ENCODE measurements at regions not wholly inside any gene's neighbourhood (a gene's known extent, or its start where the extent isn't known, plus 50 kb on each side); places are given as distances from the start of the nearest gene placed in this dataset.

DNA sequence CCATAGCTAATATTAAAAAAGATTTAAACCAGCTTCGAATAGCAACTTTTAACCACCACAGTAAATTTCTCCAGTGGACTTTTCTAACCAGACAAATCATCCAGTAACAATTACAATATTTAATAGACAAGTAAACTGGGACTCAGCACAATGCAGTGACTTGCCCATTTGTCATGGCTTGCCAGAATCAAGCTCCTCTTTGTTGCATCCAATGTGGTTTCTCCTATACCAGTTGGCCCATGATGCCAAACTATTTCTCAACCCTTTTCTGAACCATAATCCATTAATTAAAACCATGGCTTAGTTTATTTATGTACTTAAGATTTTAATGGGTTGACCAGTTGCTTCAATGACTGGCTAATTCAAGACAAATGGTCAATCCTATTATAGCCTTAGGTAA lies 64.4 kb downstream of the DIO2 start:
- no peak for DNase-seq

DNA sequence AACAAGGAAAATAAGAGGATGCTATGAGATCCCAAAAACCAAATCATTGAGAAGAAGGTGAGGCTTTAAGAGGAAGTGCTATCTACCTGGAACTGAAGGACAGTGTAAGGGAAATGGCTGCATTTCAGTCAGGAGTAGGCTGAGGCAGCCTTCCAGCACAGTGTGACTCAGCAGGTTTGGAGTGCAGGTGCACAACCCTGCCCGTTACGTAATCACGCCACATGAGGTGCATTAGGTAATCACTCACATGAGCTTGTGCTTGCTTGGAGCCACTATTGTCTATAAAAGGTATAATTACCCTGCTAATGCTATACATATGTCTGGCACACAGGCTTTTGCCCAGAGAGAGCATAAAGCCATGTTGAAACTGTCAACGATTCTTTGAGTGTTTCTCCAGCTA lies 74.9 kb downstream of the DIO2 start:
- DNase-seq = peak; percentile 1

DNA sequence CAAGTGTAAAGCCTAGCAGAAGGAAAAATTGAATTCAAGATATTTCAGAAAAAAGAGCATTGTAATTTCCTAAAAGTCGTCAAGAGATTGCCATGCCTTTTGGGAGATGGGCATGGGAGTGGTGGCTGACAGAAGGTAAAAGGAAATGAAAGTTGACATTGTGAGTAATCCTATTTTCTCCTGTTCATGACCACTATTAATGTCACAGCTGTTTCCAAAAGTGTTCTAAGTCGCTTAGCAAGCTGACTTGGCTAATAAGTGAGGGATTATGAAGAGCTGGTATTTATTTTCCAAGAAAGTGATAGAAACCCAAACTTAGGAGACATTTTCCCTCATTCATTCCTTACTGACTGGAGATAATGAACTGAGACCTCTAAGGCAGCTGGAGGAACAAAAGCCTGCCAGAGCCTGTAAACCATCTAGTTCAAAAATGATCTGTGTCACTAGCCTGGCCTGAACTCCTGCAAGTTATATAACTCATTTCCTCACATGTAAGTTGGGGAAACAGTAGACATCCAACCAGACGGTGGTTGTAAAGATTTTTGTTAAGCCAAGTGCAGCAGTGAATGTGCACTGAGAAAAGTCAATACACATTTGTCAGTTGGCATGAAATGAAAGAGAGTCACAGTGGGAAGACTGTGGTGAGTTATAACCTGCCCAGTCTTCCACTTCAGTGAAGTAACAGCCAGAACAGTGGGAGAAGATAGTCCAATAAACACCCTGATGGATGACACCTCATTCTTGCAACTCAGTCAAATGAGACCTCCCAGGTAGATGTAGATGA lies 75.8 kb downstream of the DIO2 start:
- no peak for DNase-seq

DNA sequence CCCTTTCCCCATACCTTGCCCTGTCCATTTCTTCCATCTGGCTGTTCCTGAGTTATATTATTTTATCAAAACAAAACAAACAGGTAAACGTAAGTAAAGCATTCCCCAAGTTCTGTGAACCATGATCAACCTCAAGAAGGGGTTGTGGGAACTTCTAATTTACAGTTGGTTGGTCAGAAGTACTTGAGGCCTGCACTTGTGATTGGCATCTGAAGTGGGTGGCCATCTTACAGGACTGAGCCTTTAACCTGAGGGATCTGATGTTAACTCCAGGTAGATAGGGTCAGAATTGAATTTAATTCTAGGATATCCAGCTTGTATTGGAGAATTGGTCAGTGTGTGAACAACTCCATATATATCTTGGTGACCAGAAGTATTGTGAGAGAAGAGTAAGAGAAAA lies 77.0 kb downstream of the DIO2 start:
- DNase-seq = no peak

DNA sequence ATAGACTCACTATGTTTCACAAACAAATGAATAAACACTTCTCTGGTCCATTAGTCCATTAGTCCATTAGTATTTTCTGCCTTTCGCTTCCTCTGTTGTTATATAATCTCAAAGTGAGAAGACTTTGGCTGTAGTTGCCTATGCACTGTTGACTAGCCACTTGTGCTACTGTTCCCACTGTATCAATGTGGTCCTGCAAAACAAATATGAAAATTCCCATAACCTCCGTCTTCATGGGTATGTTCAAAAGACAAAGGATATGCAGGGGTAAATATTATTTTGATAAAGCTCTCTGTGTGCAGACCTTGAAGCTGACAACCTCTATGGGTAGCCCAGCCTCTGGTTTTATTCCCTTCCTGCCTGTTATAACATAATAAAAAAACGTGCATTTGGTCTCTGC lies 77.8 kb downstream of the DIO2 start:
- DNase-seq = no peak

DNA sequence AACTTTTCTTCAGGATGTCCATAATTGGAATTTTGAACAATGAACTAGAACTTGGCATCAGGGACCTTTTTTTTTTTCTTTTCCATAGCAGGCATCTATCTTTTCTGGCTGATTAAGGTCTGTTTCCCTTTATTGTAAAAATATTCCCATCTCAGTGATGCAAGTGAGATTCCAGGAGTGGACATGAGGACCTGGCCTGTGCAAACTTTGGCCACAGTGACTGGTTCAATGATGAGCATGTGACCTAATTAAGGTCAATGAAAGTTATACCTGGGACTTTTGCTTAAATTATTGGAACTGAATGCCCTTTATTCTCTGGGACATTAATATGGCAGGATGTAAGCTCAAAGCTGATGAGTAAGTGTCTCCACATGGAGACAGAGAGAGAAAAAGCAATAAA lies 83.8 kb downstream of the DIO2 start:
- DNase-seq = no peak

DNA sequence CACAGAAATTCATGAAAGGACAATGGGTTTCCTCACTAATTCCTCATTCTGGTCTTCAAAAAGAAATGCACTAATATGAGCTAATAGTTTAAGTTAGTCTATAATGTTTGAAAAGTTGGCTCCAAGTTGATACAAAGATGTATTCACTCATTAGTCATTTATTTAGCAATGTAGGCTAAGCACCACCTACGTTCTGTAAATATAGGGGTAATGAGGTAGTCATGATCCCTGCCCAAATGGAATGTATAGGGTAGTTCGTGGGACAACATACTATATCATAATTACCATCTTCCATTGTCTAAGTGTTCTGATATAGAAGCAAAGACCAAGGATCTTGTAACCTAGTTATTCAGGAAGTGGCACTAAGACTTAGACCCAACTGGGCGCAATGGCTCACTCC lies 86.5 kb downstream of the DIO2 start:
- DNase-seq = no peak

DNA sequence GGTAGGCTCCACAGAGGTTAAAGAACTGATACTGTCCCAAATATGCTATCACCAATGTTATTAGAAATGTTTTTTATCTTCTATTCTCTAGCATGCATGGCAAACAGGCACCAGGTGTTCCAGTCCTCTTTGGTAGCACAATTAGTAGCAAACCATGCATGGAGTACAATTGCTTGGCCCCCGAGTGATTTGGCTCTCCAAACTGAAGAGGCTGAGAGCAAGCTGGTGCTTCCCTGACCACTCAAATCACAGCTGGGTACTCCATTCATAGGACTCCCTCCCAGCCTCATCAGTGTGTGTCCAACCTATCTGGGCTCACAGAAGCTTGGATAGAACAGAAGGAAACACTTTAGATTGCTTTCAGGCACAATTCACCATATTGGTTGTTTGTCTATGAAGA lies 93.4 kb downstream of the DIO2 start:
- DNase-seq = no peak

DNA sequence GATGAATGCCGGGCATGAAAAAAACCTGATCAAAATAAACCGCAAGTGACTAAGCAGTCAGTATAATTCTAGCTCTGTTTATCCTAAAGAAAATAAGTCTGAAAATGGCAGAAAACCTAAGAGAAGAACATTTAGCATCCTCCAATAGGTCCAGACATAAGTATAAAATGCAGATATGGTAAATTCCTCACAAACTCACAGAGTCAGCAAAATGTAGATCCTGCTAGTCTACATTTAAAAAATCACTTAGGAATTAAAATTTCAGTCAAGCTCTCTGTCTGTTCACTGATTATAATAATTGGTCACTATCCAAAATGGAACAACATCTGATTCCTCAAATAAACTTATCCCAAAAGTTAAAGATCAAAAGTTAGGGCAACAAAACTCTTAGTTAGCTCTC lies 95.1 kb downstream of the DIO2 start:
- DNase-seq = no peak

DNA sequence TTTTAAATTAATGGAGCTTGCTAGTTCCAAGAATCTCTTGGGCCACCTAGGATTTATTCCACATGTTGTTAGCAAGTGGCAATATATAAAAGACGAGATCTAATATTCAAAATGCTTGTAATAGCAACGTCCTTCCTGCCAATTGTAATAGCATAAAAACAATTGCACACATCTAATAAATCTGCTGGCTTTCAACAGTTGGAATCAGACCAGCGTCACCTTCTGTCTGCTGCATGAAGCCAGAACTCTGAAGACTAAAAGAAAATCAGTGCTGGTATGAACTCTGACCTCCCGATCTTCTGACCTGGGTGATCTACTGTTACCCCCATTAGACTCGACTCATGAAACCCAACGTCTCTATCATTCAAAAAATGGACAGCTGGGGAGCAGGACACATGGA lies 100.6 kb downstream of the DIO2 start:
- DNase-seq = no peak

DNA sequence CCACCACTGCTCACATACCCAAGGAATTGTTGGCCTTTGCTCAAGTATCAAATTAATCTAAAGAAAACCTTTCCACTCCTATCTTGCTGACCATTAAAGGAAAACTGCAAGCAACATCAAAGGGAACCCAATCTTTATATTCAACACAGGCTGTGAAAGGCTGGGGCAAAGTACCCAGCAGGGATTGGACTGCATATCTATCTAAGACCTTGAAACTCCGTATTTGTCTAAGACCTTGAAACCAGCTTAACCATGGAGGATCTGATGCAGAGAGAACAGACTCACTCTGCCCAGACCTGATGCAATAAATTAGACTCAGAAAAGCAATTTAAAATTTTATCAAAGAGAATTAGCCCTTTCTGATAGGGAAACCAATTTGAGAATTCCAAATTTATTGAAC lies 102.2 kb downstream of the DIO2 start:
- no peak for DNase-seq

DNA sequence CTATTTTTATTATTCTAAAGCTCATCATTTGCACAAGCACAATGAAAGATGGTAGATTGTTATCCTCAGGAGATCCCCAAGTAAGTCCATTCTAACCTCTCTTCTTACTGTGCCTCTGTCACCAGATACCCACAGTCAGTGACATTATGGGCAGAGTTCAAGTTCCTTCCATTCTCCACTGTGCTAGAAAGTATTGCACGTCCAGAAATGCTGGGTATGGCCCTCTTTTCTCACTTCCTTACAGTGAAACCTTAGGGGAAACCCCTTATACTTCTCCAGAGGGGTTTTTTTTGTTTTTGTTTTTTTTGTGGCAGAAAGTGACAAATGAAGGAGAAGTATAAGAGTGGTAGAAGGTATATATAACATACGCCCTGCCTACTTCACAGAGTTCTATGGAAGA lies 102.9 kb downstream of the DIO2 start:
- no peak for DNase-seq

DNA sequence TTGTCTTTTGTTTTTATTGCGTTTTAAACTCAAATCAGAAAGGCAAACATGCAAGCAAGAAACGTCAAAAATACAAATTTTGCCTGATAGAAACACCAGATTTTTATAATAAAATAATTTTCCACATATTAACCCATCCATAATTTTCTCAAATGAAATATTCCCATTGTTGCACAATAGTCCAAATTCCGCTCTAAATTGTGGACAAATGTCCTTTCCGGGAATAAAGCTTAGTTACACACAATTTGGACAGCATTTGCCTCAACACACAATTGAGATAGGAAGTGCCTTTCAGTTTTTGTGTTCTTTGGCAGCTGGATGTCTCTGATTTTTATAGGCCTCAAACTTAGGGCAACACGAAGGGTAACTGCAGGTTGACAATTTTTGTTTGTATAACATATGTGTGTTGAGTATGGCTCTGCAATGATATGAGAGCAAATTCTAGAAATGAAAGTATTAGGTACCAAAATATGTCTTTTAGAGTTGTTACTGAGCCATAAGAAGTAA lies 105.8 kb downstream of the DIO2 start:
- DNase-seq = no peak

DNA sequence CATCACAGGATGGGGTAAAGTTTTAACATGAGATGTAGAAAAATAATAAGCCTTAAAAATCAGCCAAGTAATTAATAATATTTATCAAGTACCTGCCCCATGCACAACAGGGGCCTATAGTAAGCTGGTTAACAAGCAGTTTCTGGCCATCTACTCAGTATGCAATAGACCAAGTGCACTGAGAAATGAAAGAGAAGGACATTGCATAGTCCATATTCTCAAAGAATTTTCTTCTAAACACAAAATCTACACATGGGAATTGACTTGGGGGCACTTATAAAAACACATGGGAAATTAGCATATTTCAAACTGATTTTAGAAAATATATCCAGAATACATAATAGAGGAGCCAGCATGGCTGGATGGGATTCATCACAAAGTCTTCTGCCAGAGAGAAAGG lies 109.5 kb downstream of the DIO2 start:
- no peak for DNase-seq

DNA sequence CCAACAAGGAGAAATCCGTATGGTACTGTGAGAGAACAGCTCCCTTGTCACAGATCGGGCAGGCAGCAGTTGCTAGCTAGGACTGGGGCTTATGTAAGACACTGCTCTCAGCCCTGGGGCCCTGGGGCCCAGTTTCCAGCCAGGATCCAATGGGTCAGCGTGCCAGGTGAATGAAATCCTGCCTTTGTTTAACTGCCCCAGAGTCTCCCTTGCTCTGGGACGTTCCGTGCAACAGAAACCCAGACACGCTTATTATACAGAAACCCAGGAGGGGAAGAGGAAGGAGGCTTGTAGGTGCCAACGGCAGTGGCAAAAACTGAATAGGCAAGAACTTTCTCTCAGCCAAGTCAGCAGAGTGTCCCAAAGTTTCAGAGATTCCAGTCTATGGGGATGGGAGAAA lies 110.6 kb downstream of the DIO2 start:
- no peak for DNase-seq

DNA sequence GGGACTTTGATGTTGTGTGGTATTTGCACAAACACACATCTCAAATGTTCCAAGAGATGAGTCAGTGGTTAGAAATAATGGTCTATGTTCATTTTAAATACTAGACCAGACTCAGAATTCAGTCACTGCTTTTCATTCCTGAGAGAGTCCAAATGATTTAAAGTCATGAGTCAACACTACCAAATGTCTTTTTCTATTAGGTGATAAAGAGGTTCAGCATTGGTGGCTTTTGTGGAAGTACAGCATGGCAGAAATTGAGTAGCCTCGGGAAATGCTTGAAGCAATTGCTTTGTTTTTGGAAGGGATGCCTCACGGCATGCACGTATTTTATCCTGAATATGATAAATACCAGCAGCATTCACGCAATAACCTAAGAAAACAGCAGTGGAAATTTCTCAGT lies 115.7 kb downstream of the DIO2 start:
- DNase-seq = no peak

DNA sequence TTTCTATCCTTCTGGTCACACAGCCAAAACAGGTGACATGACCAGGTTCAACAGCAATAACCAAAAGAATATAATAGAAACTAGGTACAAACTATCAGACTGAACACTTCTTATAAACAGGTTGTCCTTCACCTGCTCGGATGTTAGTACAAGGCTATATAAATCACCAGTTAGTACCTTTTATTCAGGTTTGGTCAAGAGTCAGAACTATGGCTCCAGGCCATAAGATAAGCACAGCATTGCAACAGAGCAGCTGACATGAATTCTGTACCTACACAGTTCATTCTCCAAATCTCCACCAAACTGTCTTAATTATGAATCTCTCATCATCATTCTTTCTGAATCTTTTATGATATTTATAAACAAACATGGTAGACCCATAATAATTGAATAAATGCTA lies 123.9 kb downstream of the DIO2 start:
- no peak for DNase-seq

DNA sequence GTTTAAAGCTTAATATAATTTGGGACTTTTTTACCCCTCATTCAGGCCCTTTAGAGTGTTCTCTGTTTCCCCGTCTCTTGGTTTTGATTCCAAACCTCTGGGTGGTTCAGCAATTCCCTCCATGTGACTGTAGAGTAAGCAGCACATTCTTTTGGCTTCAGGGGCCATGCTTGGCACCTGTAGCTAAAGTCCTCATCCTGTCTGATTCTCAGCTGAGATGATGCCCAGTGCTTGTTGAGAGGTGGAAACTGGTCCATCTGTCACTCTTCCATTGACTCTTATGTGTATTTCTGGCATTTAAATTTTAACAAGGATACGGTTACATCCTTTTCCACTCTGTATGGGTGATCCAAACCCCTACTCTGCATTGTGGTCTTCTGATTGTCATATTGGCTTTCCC lies 127.1 kb downstream of the DIO2 start:
- DNase-seq = no peak

DNA sequence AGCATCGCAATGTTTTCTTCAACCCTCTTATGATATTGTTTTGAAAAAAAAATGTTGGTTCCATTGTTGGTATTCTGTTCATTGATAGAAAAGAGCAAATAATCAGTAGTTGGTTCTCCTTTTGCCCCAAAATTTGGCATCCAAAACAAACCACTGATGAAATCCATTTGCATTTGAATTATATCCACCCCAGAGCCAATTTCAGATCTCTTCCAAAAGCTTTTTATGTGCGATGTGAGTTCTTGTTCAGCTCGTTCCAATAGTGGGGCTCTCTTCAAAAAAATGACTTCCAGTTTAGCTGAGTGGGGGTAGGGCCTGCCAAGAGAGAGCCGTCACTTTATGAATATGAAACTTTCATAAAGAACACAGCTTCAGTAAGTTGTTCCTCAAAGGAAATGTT lies 130.7 kb downstream of the DIO2 start:
- no peak for DNase-seq

DNA sequence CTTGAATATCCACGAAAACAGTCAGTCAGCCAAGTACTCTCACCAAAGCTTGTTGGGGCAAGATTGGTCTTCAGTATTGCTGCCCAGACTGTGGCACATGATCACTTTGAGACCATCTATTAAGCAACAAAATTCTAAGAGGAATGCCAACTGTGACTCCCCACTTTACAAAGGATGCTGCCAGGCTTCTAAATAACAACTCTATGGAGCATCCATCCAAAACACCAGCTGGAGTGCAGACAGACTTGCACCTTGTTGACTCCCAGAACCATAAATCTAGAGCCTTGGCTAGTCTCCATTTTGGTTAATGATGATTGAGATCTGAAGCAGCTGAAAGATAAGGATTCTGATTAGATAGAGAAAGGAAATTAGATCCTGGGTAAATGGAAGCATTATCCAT lies 132.8 kb downstream of the DIO2 start:
- DNase-seq = no peak

DNA sequence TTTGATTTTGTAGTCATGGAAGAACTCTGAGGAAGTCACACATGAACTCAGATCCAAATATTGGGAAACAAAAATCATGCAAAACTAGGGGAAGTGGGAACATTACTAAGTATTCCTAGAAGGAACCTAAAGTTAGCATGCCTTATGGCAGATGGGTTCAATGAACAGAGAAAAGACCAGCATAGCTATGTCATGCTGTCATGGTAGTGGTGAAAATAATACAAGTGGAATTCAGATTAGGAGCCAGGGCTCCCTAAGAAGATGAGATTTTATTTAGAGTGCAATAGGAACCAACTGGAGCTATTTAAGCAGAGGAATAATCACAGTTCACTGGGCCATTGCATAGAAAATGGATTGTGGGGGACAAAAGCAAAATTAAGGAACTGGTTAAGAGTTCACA lies 134.0 kb downstream of the DIO2 start:
- DNase-seq = no peak

DNA sequence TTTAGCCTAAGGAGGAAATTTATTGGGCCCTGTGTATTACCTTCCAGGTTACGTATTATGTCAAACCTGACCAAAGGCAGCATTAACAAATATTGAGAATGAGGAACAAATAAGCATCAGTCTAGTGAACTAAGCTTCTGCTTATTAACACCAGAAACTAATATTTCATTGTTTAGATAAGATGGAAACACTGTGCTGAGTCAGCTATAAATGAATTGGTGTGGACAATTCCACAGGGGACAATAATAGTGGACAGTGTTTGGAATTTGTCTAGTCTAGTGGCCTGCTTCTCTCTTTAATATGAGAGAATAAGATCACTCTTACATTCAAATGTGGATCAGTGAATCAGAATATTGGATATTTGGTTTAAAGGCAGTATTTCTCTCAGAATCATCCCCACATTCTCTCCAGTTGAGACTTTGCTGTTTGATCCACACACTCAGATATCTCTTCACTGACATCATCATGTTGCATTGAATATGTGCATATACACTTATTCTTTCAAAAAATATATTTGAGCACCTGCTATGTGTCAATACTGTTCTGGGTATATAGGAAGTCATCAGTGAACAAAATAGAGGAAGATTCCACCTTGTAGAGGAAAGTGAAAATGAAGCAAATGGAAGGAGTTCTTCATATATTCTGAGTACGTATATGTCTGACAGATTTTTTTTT lies 136.3 kb downstream of the DIO2 start:
- no peak for DNase-seq

DNA sequence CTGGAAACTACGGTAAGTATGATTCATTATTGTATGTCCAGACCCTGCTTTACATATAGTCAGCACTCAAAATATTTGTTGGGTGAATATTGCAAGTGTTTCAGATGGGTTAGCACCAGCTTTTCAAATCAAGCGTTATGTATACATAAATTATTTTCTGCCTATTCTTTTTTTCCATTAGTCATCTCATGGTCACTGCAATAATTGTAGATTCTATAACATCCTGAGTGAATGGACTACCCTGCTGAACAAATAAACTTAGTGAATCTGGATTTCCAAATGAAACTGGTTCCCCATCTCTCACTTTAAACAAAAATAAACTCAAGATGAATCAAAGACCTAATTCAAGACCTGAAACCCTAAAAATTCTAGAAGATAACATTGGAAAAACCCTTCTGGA lies 152.3 kb downstream of the DIO2 start:
- no peak for DNase-seq

DNA sequence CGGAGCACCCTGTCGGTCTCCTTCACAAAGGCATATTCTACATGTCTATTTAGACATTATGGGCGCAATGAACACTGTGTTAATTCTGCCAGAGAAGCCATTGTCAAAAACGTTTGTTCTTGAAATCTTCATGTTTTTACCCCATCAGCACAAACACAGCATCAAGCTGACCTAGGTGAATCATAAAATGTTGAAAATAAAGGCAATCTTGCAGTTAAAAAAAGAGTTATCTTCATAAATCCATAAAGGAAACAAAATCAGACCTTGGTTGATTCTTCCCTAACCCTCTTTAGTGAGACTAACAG lies 154.9 kb downstream of the DIO2 start:
- no peak for DNase-seq
